K562 (cell line): ENCODE measurements at regions not wholly inside any gene's neighbourhood (a gene's known extent, or its start where the extent isn't known, plus 50 kb on each side); places are given as distances from the start of the nearest gene placed in this dataset.

Experiments
- ARID1B ChIP-seq: fragments of 450-650 bp; IDR thresholded peaks from 2 replicates; pipeline ENCODE4 v1.6.1; 2016; ENCODE audit warnings: antibody characterized with exemption, mild to moderate bottlenecking, inconsistent platforms
- ATF3 ChIP-seq, 2 experiments: fragments of 450-650 bp in 1 of 2; sonication (generic) in 1 of 2; formaldehyde crosslinking in 1 of 2; IDR thresholded peaks in 1 of 2; conservative IDR thresholded peaks in 1 of 2; 2 replicates each; pipeline versions ENCODE4 v1.6.1 to v1.8.1; 2016 to 2023; ENCODE audit warnings: mild to moderate bottlenecking in 2 of 2, moderate library complexity in 2 of 2, inconsistent platforms in 1 of 2, missing genetic modification reagents in 1 of 2
- ELK3 ChIP-seq: fragments of 450-650 bp; formaldehyde crosslinking; IDR thresholded peaks from 2 replicates; pipeline ENCODE4 v1.4.0; 2020; ENCODE audit warnings: mild to moderate bottlenecking
- EP300 ChIP-seq: IDR thresholded peaks from 2 replicates; pipeline ENCODE4 v1.6.1; 2012; ENCODE audit warnings: low read length, improper control_type of control experiment
- GABPB1 ChIP-seq: sonication (generic); formaldehyde crosslinking; IDR thresholded peaks from 2 replicates; pipeline ENCODE4 v1.8.0; 2022; ENCODE audit warnings: mild to moderate bottlenecking, missing genetic modification reagents
- GATAD2B ChIP-seq: fragments of 450-650 bp; IDR thresholded peaks from 2 replicates; pipeline ENCODE4 v1.6.1; 2017; ENCODE audit warnings: mild to moderate bottlenecking, borderline replicate concordance
- HMBOX1 ChIP-seq: sonication (generic); IDR thresholded peaks from 2 replicates; pipeline ENCODE4 v1.6.1; 2016
- HNRNPLL ChIP-seq: fragments of 200-400 bp; formaldehyde crosslinking; IDR thresholded peaks from 2 replicates; pipeline ENCODE4 v1.6.1; 2017; ENCODE audit warnings: low read length, low read depth, mild to moderate bottlenecking; ENCODE audit not compliant: poor library complexity, severe bottlenecking
- MAZ ChIP-seq, 2 experiments: fragments of 450-650 bp in 1 of 2; sonication (generic) in 1 of 2; formaldehyde crosslinking; IDR thresholded peaks in 1 of 2; conservative IDR thresholded peaks in 1 of 2; 2 replicates each; pipeline versions ENCODE4 v1.4.0 to v1.5.0; 2020; ENCODE audit warnings: mild to moderate bottlenecking in 1 of 2, missing genetic modification reagents in 1 of 2
- MECOM ChIP-seq: fragments of 250-450 bp; sonication (Bioruptor Pico); IDR thresholded peaks from 2 replicates; pipeline ENCODE4 v1.8.0; 2022; ENCODE audit warnings: inconsistent platforms
- NELFE ChIP-seq: IDR thresholded peaks from 2 replicates; pipeline ENCODE4 v1.6.1; 2011; ENCODE audit warnings: mild to moderate bottlenecking; ENCODE audit not compliant: insufficient read depth, insufficient read length
- PCBP2 ChIP-seq: fragments of 200-400 bp; formaldehyde crosslinking; IDR thresholded peaks from 2 replicates; pipeline ENCODE4 v1.6.1; 2018; ENCODE audit warnings: low read length, low read depth, mild to moderate bottlenecking, moderate library complexity; ENCODE audit not compliant: poor library complexity, severe bottlenecking
- RAD21 ChIP-seq, 2 experiments: fragments of 250-450 bp in 1 of 2; fragments of 450-650 bp in 1 of 2; sonication (Bioruptor Pico) in 1 of 2; formaldehyde crosslinking in 1 of 2; IDR thresholded peaks in 1 of 2; conservative IDR thresholded peaks in 1 of 2; 2 replicates each; pipeline versions ENCODE4 v1.4.0 to v1.8.0; 2020 to 2022; ENCODE audit warnings: mild to moderate bottlenecking in 2 of 2, moderate library complexity in 1 of 2
- SMARCA4 ChIP-seq: fragments of 450-650 bp; IDR thresholded peaks from 2 replicates; pipeline ENCODE4 v1.6.1; 2016
- SMARCB1 ChIP-seq: IDR thresholded peaks from 2 replicates; pipeline ENCODE4 v1.6.1; 2011; ENCODE audit warnings: improper control_type of control experiment, low read depth; ENCODE audit not compliant: insufficient read length
- SP1 ChIP-seq: sonication (generic); formaldehyde crosslinking; IDR thresholded peaks from 2 replicates; pipeline ENCODE4 v1.8.1; 2022; ENCODE audit warnings: mild to moderate bottlenecking, missing genetic modification reagents
- WHSC1 ChIP-seq: IDR thresholded peaks from one replicate; pipeline ENCODE4 v1.6.1; 2012; ENCODE audit warnings: low read length, control low read depth, inconsistent platforms
- YBX1 ChIP-seq: fragments of 450-650 bp; IDR thresholded peaks from 2 replicates; pipeline ENCODE4 v1.7.1; 2016; ENCODE audit warnings: mild to moderate bottlenecking
- ZBTB17 ChIP-seq: fragments of 450-650 bp; formaldehyde crosslinking; IDR thresholded peaks from 2 replicates; pipeline ENCODE4 v1.4.0; 2020; ENCODE audit warnings: mild to moderate bottlenecking
- ZNF609 ChIP-seq: sonication (generic); formaldehyde crosslinking; IDR thresholded peaks from 2 replicates; pipeline ENCODE4 v1.8.1; 2023; ENCODE audit warnings: missing genetic modification reagents, mild to moderate bottlenecking, borderline replicate concordance
- ZNF79 ChIP-seq: fragments of 250-450 bp; sonication (Bioruptor Pico); IDR thresholded peaks from 2 replicates; pipeline ENCODE4 v1.4.0; 2020; ENCODE audit warnings: low read depth, mild to moderate bottlenecking, moderate library complexity

- TF ChIP-seq HMBOX1 (peak; percentile 50; the same call in 1 of the 2 replicates), GABPB1 (CRISPR knock-in tag) (no peak), SMARCB1 (peak; percentile 75), MAZ (CRISPR knock-in tag; conservative IDR thresholded peaks at IDR 0.05 in 1 of 2, IDR thresholded peaks at IDR 0.05 in 1 of 2) (peak in 1 of 2 experiments; percentile 33; a peak in 1 of 4 replicates), SMARCA4 (peak; percentile 99), ATF3 (IDR thresholded peaks at IDR 0.05) (peak; percentile 98), ATF3 (CRISPR knock-in tag; conservative IDR thresholded peaks at IDR 0.05) (0 out of 2 replicates have a peak, but pooled peaks have one; percentile 67), PCBP2 (no peak), RAD21 (CRISPR knock-in tag; conservative IDR thresholded peaks at IDR 0.05 in 1 of 2, IDR thresholded peaks at IDR 0.05 in 1 of 2) (0 out of 4 replicates have a peak, but pooled peaks of 1 of the 2 experiments have one; percentile 13), ZNF609 (no peak), ZNF79 (CRISPR knock-in tag) (no peak), YBX1 (no peak), EP300 (peak; percentile 87), MECOM (peak; percentile 83), ZBTB17 (CRISPR knock-in tag) (no peak), SP1 (CRISPR knock-in tag) (no peak), ARID1B (peak; percentile 97), GATAD2B (peak; percentile 62; the same call in 1 of the 2 replicates), ELK3 (CRISPR knock-in tag) (no peak), NELFE (no peak), HNRNPLL (no peak), WHSC1 (no peak)
Observed at GRCh38 chr3:33942483-33943150, 144.2 kb downstream of the PDCD6IP start (continued).
